HCT116 (cell line): ENCODE measurements at regions not wholly inside any gene's neighbourhood (a gene's known extent, or its start where the extent isn't known, plus 50 kb on each side); places are given as distances from the start of the nearest gene placed in this dataset.

ENCODE experiments used
- ATF3 ChIP-seq: IDR thresholded peaks from 2 replicates; pipeline ENCODE4 v1.6.1; 2012
- CTCF ChIP-seq, 3 experiments: fragments of 200-600 bp in 1 of 3; sonication (generic) in 1 of 3; IDR thresholded peaks in 2 of 3; conservative IDR thresholded peaks in 1 of 3; 2 replicates each; pipeline ENCODE4 v1.5.1; 2012 to 2017; ENCODE audit warnings: low read depth in 2 of 3, low read length in 2 of 3, antibody characterized with exemption in 1 of 3, borderline replicate concordance in 1 of 3, control low read depth in 1 of 3, mild to moderate bottlenecking in 1 of 3, mixed read lengths in 1 of 3, mixed run types in 1 of 3, moderate library complexity in 1 of 3; ENCODE audit not compliant: insufficient read depth in 1 of 3
- ELF1 ChIP-seq: IDR thresholded peaks from 2 replicates; pipeline ENCODE4 v1.6.1; 2012; ENCODE audit warnings: low read depth, borderline replicate concordance
- EZH2 ChIP-seq: fragments of 200-600 bp; sonication (generic); IDR thresholded peaks from 2 replicates; pipeline ENCODE4 v1.6.1; 2017; ENCODE audit warnings: antibody characterized with exemption, mixed run types
- EZH2phosphoT487 ChIP-seq: fragments of 200-600 bp; IDR thresholded peaks from 2 replicates; pipeline ENCODE4 v1.6.1; 2018; ENCODE audit warnings: antibody characterized with exemption, borderline replicate concordance
- FOSL1 ChIP-seq: IDR thresholded peaks from 2 replicates; pipeline ENCODE4 v1.6.1; 2012; ENCODE audit warnings: low read depth
- MAX ChIP-seq: IDR thresholded peaks from 2 replicates; pipeline ENCODE4 v1.6.1; 2012
- POLR2A ChIP-seq: IDR thresholded peaks from 2 replicates; pipeline ENCODE4 v1.7.0; 2011; ENCODE audit warnings: borderline replicate concordance; ENCODE audit not compliant: insufficient read depth, insufficient read length; ENCODE audit errors: extremely low read depth
- SP1 ChIP-seq: IDR thresholded peaks from 2 replicates; pipeline ENCODE4 v1.6.1; 2012; ENCODE audit warnings: low read depth
- ZBTB33 ChIP-seq: IDR thresholded peaks from 2 replicates; pipeline ENCODE4 v1.6.1; 2011; ENCODE audit warnings: mild to moderate bottlenecking, low read length, moderate library complexity; ENCODE audit not compliant: insufficient replicate concordance; ENCODE audit errors: extremely low read depth

GRCh38 chr3:30181178-30181465 lies 425.3 kb upstream of the TGFBR2 start:
- TF ChIP-seq MAX (no peak), EZH2phosphoT487 (no peak), CTCF (IDR thresholded peaks at IDR 0.05 in 2 of 3, conservative IDR thresholded peaks at IDR 0.05 in 1 of 3; ENCODE audit: borderline replicate concordance in 1 of 3, insufficient read depth in 1 of 3, low read depth in 2 of 3, low read length in 2 of 3) (no peak), POLR2A (no peak), EZH2 (no peak), ZBTB33 (no peak), ELF1 (no peak), FOSL1 (no peak), ATF3 (no peak), SP1 (no peak)
